ENCODE measurements at regions not wholly inside any gene's neighbourhood (a gene's known extent, or its start where the extent isn't known, plus 50 kb on each side); places are given as distances from the start of the nearest gene placed in this dataset.

GRCh38 chr12:123033392-123034021, 53.0 kb downstream of the ARL6IP4 start:
- H3K9me3 ChIP-seq = no peaks in the 10 kb centered on the region
- H3K36me3 ChIP-seq = peaks cover 0 to 23% (median 0%) of the 10 kb centered on the region in 3 donors
- no peak for DNase-seq
- H3K27ac ChIP-seq = no peak overlapping the region
- no peaks in the 10 kb centered on the region for H3K27me3 ChIP-seq
- no peak overlapping the region for H3K4me3 ChIP-seq
- TF ChIP-seq CTCF (IDR thresholded peaks at IDR 0.05) (no peak), POLR2A (IDR thresholded peaks at IDR 0.05) (no peak)
- H3K4me1 ChIP-seq = peaks cover 0 to 5% (median 0%) of the 10 kb centered on the region in 4 donors

- Histone ChIP-seq H3K4me3 (no peak overlapping the region), H3K27me3 (no peaks in the 10 kb centered on the region), H3K4me1 (peaks cover 0 to 5% (median 0%) of the 10 kb centered on the region in 4 donors), H3K36me3 (peaks cover 0 to 27% (median 0%) of the 10 kb centered on the region in 3 donors), H3K27ac (no peak overlapping the region), H3K9me3 (no peaks in the 10 kb centered on the region)
- TF ChIP-seq CTCF (IDR thresholded peaks at IDR 0.05) = no peak
- TF ChIP-seq POLR2A (IDR thresholded peaks at IDR 0.05) = no peak
- DNase-seq = peak in 1 of 3 donors; percentile 37
Observed at GRCh38 chr12:123032736-123033391, 52.4 kb downstream of the ARL6IP4 start.

Data from Peyer's patch (tissue), 4 donors.